Tibial nerve (tissue), 4 donors: ENCODE measurements at regions not wholly inside any gene's neighbourhood (a gene's known extent, or its start where the extent isn't known, plus 50 kb on each side); places are given as distances from the start of the nearest gene placed in this dataset.

Source experiments
- DNase-seq, 2 donors: peaks; one replicate each; pipeline ENCODE4 v3.0.0-alpha.2; 2019; ENCODE audit warnings: low spot score in 2 of 2
- H3K27ac ChIP-seq, 4 donors: fragments of 200-600 bp; sonication (generic) in 3 of 4; one replicate each; pipeline ENCODE4 v1.5.1; 2017 to 2019; ENCODE audit warnings: mild to moderate bottlenecking in 1 of 4
- H3K27me3 ChIP-seq, 2 donors: fragments of 200-600 bp; sonication (generic) in 1 of 2; one replicate each; pipeline versions ENCODE4 v1.5.1 to v1.6.0; 2017 to 2019
- H3K36me3 ChIP-seq, 3 donors: fragments of 200-600 bp; sonication (generic); one replicate each; pipeline ENCODE4 v1.5.1; 2018 to 2019
- H3K4me1 ChIP-seq, 4 donors: fragments of 200-600 bp; sonication (generic) in 3 of 4; one replicate each; pipeline ENCODE4 v1.5.1; 2017 to 2019
- H3K4me3 ChIP-seq, 4 donors: fragments of 200-600 bp; sonication (generic) in 3 of 4; one replicate each; pipeline ENCODE4 v1.5.1; 2017 to 2019; ENCODE audit warnings: mild to moderate bottlenecking in 1 of 4, moderate library complexity in 1 of 4
- H3K9me3 ChIP-seq, 4 donors: fragments of 200-600 bp; sonication (generic) in 3 of 4; one replicate each; pipeline ENCODE4 v1.5.1; 2017 to 2019
- CTCF ChIP-seq, 5 experiments: fragments of 200-600 bp in 3 of 5; fragments of 450-650 bp in 2 of 5; sonication (generic) in 3 of 5; IDR thresholded peaks; one replicate each; pipeline ENCODE4 v1.5.1; 2016 to 2019; ENCODE audit warnings: antibody characterized with exemption in 5 of 5, mild to moderate bottlenecking in 3 of 5, moderate library complexity in 2 of 5
- EP300 ChIP-seq, 2 donors: sonication (generic); formaldehyde crosslinking; IDR thresholded peaks; one replicate each; pipeline ENCODE4 v1.6.1; 2017; ENCODE audit warnings: antibody characterized with exemption in 2 of 2, mild to moderate bottlenecking in 1 of 2
- POLR2A ChIP-seq, 2 donors: fragments of 450-650 bp; IDR thresholded peaks; one replicate each; pipeline ENCODE4 v1.6.1; 2017; ENCODE audit warnings: antibody characterized with exemption in 2 of 2, mild to moderate bottlenecking in 2 of 2, moderate library complexity in 2 of 2
- WGBS, 2 donors: methylation state at CpG; one replicate each; pipeline ENCODE4 v1.1.5; 2018; 5-methylcytosine and 5-hydroxymethylcytosine counted together

GRCh38 chr2:226554701-226555100 lies 244.9 kb downstream of the IRS1 start:
- Histone ChIP-seq H3K36me3 (no peaks in the 10 kb centered on the region), H3K27ac (no peak overlapping the region), H3K9me3 (no peaks in the 10 kb centered on the region), H3K27me3 (no peaks in the 10 kb centered on the region), H3K4me1 (no peaks in the 10 kb centered on the region), H3K4me3 (no peak overlapping the region)
- no peak for DNase-seq
- 79 to 83% methylated on average over 1 of the region's 1 CpG for WGBS, 2 donors
- TF ChIP-seq EP300 (IDR thresholded peaks at IDR 0.05) (no peak), CTCF (IDR thresholded peaks at IDR 0.05) (no peak), POLR2A (IDR thresholded peaks at IDR 0.05) (no peak)

GRCh38 chr2:226553333-226553732 lies 246.3 kb downstream of the IRS1 start:
- no peak overlapping the region for H3K4me3 ChIP-seq
- 81 to 89% methylated on average over 3 of the region's 3 CpGs for WGBS, 2 donors
- TF ChIP-seq POLR2A (IDR thresholded peaks at IDR 0.05) (no peak), CTCF (IDR thresholded peaks at IDR 0.05) (no peak), EP300 (IDR thresholded peaks at IDR 0.05) (no peak)
- no peaks in the 10 kb centered on the region for H3K9me3 ChIP-seq
- H3K36me3 ChIP-seq, result no peaks in the 10 kb centered on the region
- H3K27ac ChIP-seq, result no peak overlapping the region
- no peaks in the 10 kb centered on the region for H3K27me3 ChIP-seq
- H3K4me1 ChIP-seq, result no peaks in the 10 kb centered on the region
- DNase-seq, result no peak

- Histone ChIP-seq H3K4me3 (no peak overlapping the region), H3K4me1 (no peaks in the 10 kb centered on the region), H3K27me3 (no peaks in the 10 kb centered on the region), H3K27ac (no peak overlapping the region), H3K36me3 (no peaks in the 10 kb centered on the region), H3K9me3 (no peaks in the 10 kb centered on the region)
- TF ChIP-seq EP300 (IDR thresholded peaks at IDR 0.05) (no peak), POLR2A (IDR thresholded peaks at IDR 0.05) (no peak), CTCF (IDR thresholded peaks at IDR 0.05) (no peak)
- no peak for DNase-seq
- 51 to 54% methylated on average over 5 of the region's 5 CpGs for WGBS, 2 donors
Measured at GRCh38 chr2:226552571-226553285, 246.9 kb downstream of the IRS1 start.

GRCh38 chr2:226551522-226552250 lies 247.9 kb downstream of the IRS1 start:
- WGBS, 2 donors, result 94 to 97% methylated on average over 3 of the region's 3 CpGs
- H3K27me3 ChIP-seq, result no peaks in the 10 kb centered on the region
- no peak for DNase-seq
- H3K36me3 ChIP-seq, result no peaks in the 10 kb centered on the region
- no peak overlapping the region for H3K27ac ChIP-seq
- TF ChIP-seq POLR2A (IDR thresholded peaks at IDR 0.05), result no peak
- TF ChIP-seq EP300 (IDR thresholded peaks at IDR 0.05), result no peak
- no peak for TF ChIP-seq CTCF (IDR thresholded peaks at IDR 0.05)
- H3K4me1 ChIP-seq, result no peaks in the 10 kb centered on the region
- H3K4me3 ChIP-seq, result no peak overlapping the region
- H3K9me3 ChIP-seq, result no peaks in the 10 kb centered on the region

- no peak overlapping the region for H3K4me3 ChIP-seq
- no peaks in the 10 kb centered on the region for H3K36me3 ChIP-seq
- H3K9me3 ChIP-seq, result no peaks in the 10 kb centered on the region
- WGBS, 2 donors, result 93 to 95% methylated on average over 7 of the region's 7 CpGs
- no peaks in the 10 kb centered on the region for H3K4me1 ChIP-seq
- H3K27me3 ChIP-seq, result no peaks in the 10 kb centered on the region
- no peak for DNase-seq
- H3K27ac ChIP-seq, result no peak overlapping the region
- no peak for TF ChIP-seq EP300 (IDR thresholded peaks at IDR 0.05)
- no peak for TF ChIP-seq CTCF (IDR thresholded peaks at IDR 0.05)
- TF ChIP-seq POLR2A (IDR thresholded peaks at IDR 0.05), result no peak
Measured at GRCh38 chr2:226550801-226551200, 248.8 kb downstream of the IRS1 start.
